ENCODE measurements at regions not wholly inside any gene's neighbourhood (a gene's known extent, or its start where the extent isn't known, plus 50 kb on each side); places are given as distances from the start of the nearest gene placed in this dataset.

DNA sequence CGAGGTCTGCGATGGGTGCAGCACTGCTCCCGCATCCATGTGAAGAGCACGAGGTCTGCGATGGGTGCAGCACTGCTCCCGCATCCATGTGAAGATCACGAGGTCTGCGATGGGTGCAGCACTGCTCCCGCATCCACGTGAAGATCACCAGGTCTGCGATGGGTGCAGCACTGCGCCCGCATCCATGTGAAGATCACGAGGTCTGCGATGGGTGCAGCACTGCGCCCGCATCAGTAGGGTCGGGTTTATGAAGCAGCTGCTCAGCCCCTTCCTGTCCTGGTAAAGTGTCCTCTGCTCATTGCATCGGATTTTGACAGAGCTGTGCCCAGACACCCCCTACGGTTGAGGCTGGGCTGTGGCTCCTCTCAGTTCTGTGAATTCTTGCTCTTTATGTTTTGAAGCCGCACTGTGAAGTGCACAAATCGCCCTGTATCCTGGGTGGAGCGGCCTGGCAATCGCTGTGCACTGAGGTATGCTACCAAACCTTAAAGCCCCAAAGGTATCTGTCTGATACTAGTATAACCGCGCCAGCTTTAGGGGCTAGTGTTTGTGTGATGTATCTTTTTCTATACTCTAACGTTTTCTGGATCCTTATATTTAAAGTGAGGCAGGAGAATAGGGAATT lies 98.7 kb downstream of the CPZ start:
- in situ Hi-C loops (cut with HindIII; ENCODE audit: low pct_unique_long_range_greater_than_20kb, low sequenced_read_pairs): no loop called here
- no peak for TF ChIP-seq JUND (IDR thresholded peaks at IDR 0.05; ENCODE audit: low read depth)
- no peak for DNase-seq (ENCODE audit: low read depth in 1 of 2, low spot score in 1 of 2)

- in situ Hi-C loops (cut with HindIII; ENCODE audit: low pct_unique_long_range_greater_than_20kb, low sequenced_read_pairs): no loop called here
- no peak for TF ChIP-seq JUND (IDR thresholded peaks at IDR 0.05; ENCODE audit: low read depth)
- DNase-seq (ENCODE audit: low read depth in 1 of 2, low spot score in 1 of 2): no peak
Observed at GRCh38 chr4:8690216-8691150, 97.9 kb downstream of the CPZ start.

DNA sequence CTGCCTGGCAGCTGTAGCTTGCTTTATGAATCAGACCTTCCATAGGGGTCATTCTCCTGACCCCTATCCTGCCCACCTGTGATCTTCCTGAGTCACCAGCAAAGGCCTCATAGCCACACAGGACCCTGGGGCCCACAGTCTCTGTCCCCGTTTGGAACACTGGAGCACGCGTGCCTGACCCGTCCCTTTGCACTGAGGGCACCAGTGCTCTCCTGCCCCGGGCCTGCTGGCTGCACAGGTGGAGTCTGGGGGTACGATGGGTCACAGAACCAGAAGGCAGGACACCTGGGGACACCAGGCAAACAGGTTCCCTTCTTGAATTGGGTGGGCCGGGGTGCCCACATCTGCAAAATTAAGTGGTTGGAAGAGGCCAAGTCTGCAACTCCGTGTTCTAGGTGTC lies 97.2 kb downstream of the CPZ start:
- no peak for TF ChIP-seq JUND (IDR thresholded peaks at IDR 0.05; ENCODE audit: low read depth)
- in situ Hi-C loops (cut with HindIII; ENCODE audit: low pct_unique_long_range_greater_than_20kb, low sequenced_read_pairs): no loop called here
- DNase-seq (ENCODE audit: low read depth in 1 of 2, low spot score in 1 of 2): no peak

DNA sequence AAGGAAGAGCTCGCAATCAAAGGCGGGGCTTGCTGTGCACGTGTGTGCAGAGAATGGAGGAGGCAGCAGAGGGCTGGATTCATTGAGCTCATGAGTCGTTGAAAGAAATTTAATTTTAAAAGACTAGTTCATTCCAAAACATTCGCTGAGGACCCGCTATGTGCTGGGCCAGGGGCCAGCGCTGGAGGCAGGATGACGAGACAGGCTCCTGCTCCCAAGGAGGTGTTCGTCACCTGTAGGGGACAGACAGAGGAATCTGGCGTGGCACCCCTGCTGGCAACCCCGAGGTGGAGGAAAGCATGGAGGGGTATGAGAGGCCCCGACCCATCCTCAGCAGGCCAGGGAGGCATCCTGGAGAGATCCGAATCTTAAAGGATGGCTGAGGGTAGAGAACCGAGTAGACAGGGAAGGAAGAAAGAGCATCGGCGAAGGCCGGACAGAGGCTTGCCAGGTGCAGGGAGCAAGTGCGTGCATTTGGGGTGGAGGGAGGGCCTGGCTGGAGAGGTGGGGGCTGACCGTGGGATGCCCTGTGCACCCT lies 96.4 kb downstream of the CPZ start:
- no peak for TF ChIP-seq JUND (IDR thresholded peaks at IDR 0.05; ENCODE audit: low read depth)
- in situ Hi-C loops (cut with HindIII; ENCODE audit: low pct_unique_long_range_greater_than_20kb, low sequenced_read_pairs): no loop called here
- no peak for DNase-seq (ENCODE audit: low read depth in 1 of 2, low spot score in 1 of 2)

GRCh38 chr4:8688041-8688907 lies 95.7 kb downstream of the CPZ start:
- TF ChIP-seq JUND (IDR thresholded peaks at IDR 0.05; ENCODE audit: low read depth): no peak
- DNase-seq (ENCODE audit: low read depth in 1 of 2, low spot score in 1 of 2): peak; percentile 42 to 58
- in situ Hi-C loops (cut with HindIII; ENCODE audit: low pct_unique_long_range_greater_than_20kb, low sequenced_read_pairs): no loop called here

- in situ Hi-C loops (cut with HindIII; ENCODE audit: low pct_unique_long_range_greater_than_20kb, low sequenced_read_pairs): no loop called here
- TF ChIP-seq JUND (IDR thresholded peaks at IDR 0.05; ENCODE audit: low read depth): no peak
- DNase-seq (ENCODE audit: low read depth in 1 of 2, low spot score in 1 of 2): no peak
Observed at GRCh38 chr4:8687083-8687482, 94.5 kb downstream of the CPZ start.

- TF ChIP-seq JUND (IDR thresholded peaks at IDR 0.05; ENCODE audit: low read depth): no peak
- no peak for DNase-seq (ENCODE audit: low read depth in 1 of 2, low spot score in 1 of 2)
- in situ Hi-C loops (cut with HindIII; ENCODE audit: low pct_unique_long_range_greater_than_20kb, low sequenced_read_pairs): no loop called here
Observed at GRCh38 chr4:8685831-8686230, 93.3 kb downstream of the CPZ start.

DNA sequence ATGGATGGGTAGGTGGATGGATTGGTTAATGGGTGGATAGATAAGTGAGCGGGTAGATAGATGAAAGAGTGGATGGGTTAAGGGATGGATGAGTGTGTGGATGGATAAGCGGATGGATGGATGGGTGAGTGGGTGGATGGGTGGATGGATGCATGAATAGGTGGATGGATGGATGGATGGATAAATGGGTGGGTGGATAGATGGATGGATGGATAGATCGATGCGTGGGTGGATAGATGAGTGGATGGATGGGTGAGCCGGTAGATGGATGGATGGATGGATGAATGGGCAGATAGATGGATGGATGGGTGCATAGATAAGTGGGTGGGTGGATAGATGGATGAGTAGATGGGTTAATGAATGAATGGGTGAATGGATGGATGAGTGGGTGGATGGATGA lies 90.9 kb downstream of the CPZ start:
- in situ Hi-C loops (cut with HindIII; ENCODE audit: low pct_unique_long_range_greater_than_20kb, low sequenced_read_pairs): no loop called here
- no peak for TF ChIP-seq JUND (IDR thresholded peaks at IDR 0.05; ENCODE audit: low read depth)

GRCh38 chr4:8682725-8683124 lies 90.2 kb downstream of the CPZ start:
- TF ChIP-seq JUND (IDR thresholded peaks at IDR 0.05; ENCODE audit: low read depth): no peak
- in situ Hi-C loops (cut with HindIII; ENCODE audit: low pct_unique_long_range_greater_than_20kb, low sequenced_read_pairs): no loop called here
- no peak for DNase-seq (ENCODE audit: low read depth in 1 of 2, low spot score in 1 of 2)

More for the DNA sequence above, 90.9 kb downstream of the CPZ start:
- DNase-seq (ENCODE audit: low read depth in 1 of 2, low spot score in 1 of 2): no peak

DNA sequence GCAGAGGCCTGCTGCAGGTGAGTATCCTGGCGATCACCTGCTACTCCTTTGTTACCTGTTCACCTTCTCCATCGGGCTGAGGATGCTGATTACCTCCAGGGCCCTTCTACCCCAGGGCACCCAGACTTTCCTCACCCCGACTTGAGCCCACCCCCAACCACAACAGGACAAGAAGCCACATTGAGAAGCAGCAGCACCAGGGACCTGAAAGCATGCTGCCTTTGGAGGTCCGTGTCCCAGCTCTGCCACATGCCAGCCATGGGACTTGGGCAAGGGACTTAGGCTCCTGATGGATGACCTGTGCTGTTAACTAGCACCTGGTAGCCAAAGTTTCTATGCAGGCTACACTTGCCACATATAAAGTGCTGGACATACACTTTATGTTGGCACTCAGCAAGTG lies 89.7 kb downstream of the CPZ start:
- in situ Hi-C loops (cut with HindIII; ENCODE audit: low pct_unique_long_range_greater_than_20kb, low sequenced_read_pairs): no loop called here
- TF ChIP-seq JUND (IDR thresholded peaks at IDR 0.05; ENCODE audit: low read depth): no peak
- no peak for DNase-seq (ENCODE audit: low read depth in 1 of 2, low spot score in 1 of 2)

GRCh38 chr4:8681391-8681790 lies 88.8 kb downstream of the CPZ start:
- TF ChIP-seq JUND (IDR thresholded peaks at IDR 0.05; ENCODE audit: low read depth): no peak
- in situ Hi-C loops (cut with HindIII; ENCODE audit: low pct_unique_long_range_greater_than_20kb, low sequenced_read_pairs): no loop called here
- no peak for DNase-seq (ENCODE audit: low read depth in 1 of 2, low spot score in 1 of 2)

DNA sequence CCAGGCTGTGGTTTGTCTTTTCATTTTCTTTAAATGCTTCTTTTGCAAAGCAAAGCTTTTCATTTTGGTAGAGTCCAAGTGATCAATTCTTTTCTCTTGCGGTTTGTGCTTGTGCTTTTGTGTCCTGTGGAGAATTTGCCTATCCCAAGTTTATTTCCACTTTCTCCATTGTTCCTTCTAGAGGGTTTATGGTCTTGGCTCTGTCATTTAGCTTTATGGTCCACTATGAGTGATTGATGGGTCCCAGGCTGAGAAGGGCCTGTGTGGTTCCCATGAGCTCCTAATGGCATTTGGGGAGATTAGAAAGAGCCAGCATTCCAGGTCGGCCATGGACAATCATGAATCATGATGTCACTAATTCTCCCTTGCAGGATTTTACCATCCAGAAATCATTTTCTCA lies 86.5 kb downstream of the CPZ start:
- in situ Hi-C loops (cut with HindIII; ENCODE audit: low pct_unique_long_range_greater_than_20kb, low sequenced_read_pairs): no loop called here
- TF ChIP-seq JUND (IDR thresholded peaks at IDR 0.05; ENCODE audit: low read depth): no peak
- DNase-seq (ENCODE audit: low read depth in 1 of 2, low spot score in 1 of 2): no peak

Data from T47D (cell line).